ENCODE measurements at regions not wholly inside any gene's neighbourhood (a gene's known extent, or its start where the extent isn't known, plus 50 kb on each side); places are given as distances from the start of the nearest gene placed in this dataset.

- Histone ChIP-seq H3K36me3 (ENCODE audit: control insufficient read depth in 1 of 2, insufficient read depth in 2 of 2, low read length in 2 of 2) (no peaks in the 10 kb centered on the region), H3K9ac (ENCODE audit: low read depth in 1 of 2, low read length in 2 of 2) (no peak overlapping the region)
Observed at GRCh38 chr7:136348542-136349192, 371.5 kb upstream of the MTPN start.

DNA sequence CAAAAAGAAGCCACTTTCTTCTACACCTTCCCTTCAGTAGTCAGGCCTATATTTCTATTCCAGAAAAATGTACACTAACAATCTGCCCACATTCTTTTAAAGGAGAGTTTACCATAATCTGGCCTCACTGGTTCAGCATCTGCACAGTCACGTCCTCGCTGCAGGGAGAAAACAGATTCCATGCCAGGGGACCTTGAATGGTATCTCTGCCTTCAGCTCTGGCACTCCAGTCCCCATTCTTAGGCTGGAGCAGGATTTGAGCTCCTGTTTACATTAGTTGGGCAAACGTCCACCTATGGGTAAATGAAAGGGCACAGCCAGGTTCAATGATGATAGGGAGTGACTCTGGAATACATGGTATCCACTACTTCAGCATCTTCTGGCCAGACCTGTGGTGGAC, 371.0 kb upstream of the MTPN start:
- H3K36me3 ChIP-seq (ENCODE audit: control insufficient read depth in 1 of 2, insufficient read depth in 2 of 2, low read length in 2 of 2): no peaks in the 10 kb centered on the region
- H3K27ac ChIP-seq (ENCODE audit: low read depth, low read length): no peak overlapping the region
- H3K27me3 ChIP-seq (ENCODE audit: control insufficient read depth in 1 of 2, insufficient read depth in 2 of 2, low read length in 2 of 2): no peaks in the 10 kb centered on the region
- H3K4me3 ChIP-seq (ENCODE audit: low read depth in 1 of 2, low read length in 2 of 2): no peak overlapping the region
- H3K9ac ChIP-seq (ENCODE audit: low read depth in 1 of 2, low read length in 2 of 2): no peak overlapping the region
- H3K9me3 ChIP-seq (ENCODE audit: control insufficient read depth in 1 of 2, low read length in 2 of 2): peaks cover 0 to 2% of the 10 kb centered on the region in 2 donors
- no peaks in the 10 kb centered on the region for H3K4me1 ChIP-seq (ENCODE audit: control insufficient read depth in 1 of 2, insufficient read depth in 2 of 2, low read length in 2 of 2)

More at GRCh38 chr7:136348542-136349192, 371.5 kb upstream of the MTPN start:
- no peaks in the 10 kb centered on the region for H3K4me1 ChIP-seq (ENCODE audit: control insufficient read depth in 1 of 2, insufficient read depth in 2 of 2, low read length in 2 of 2)
- H3K9me3 ChIP-seq (ENCODE audit: control insufficient read depth in 1 of 2, low read length in 2 of 2): no peaks in the 10 kb centered on the region
- H3K4me3 ChIP-seq (ENCODE audit: low read depth in 1 of 2, low read length in 2 of 2): no peak overlapping the region
- H3K27me3 ChIP-seq (ENCODE audit: control insufficient read depth in 1 of 2, insufficient read depth in 2 of 2, low read length in 2 of 2): no peaks in the 10 kb centered on the region
- H3K27ac ChIP-seq (ENCODE audit: low read depth, low read length): no peak overlapping the region

GRCh38 chr7:136347488-136347887, 370.3 kb upstream of the MTPN start:
- Histone ChIP-seq H3K9me3 (ENCODE audit: control insufficient read depth in 1 of 2, low read length in 2 of 2) (peaks cover 0 to 3% of the 10 kb centered on the region in 2 donors), H3K4me1 (ENCODE audit: control insufficient read depth in 1 of 2, insufficient read depth in 2 of 2, low read length in 2 of 2) (no peaks in the 10 kb centered on the region), H3K9ac (ENCODE audit: low read depth in 1 of 2, low read length in 2 of 2) (no peak overlapping the region), H3K27me3 (ENCODE audit: control insufficient read depth in 1 of 2, insufficient read depth in 2 of 2, low read length in 2 of 2) (no peaks in the 10 kb centered on the region), H3K4me3 (ENCODE audit: low read depth in 1 of 2, low read length in 2 of 2) (no peak overlapping the region), H3K27ac (ENCODE audit: low read depth, low read length) (no peak overlapping the region), H3K36me3 (ENCODE audit: control insufficient read depth in 1 of 2, insufficient read depth in 2 of 2, low read length in 2 of 2) (no peaks in the 10 kb centered on the region)

DNA sequence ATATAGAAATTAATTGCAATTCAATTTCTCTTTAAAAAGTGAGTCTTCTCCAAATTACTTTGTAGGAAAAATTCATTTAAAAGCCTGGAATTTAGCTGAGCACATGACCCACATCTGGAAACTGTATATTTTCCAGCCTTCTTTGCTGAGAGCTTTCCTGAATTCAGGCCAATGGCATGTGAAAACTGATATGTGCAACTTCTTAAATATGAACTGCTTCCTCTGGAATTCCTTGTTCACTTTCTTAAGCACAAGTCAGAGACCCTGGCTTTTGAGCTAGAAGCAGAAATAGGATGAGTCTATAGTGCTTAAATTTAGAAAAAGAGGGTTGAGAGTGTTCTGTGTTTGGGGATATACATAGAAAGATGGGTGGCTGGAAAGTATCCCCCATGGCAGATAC, 365.1 kb upstream of the MTPN start:
- Histone ChIP-seq H3K4me1 (ENCODE audit: control insufficient read depth in 1 of 2, insufficient read depth in 2 of 2, low read length in 2 of 2) (no peaks in the 10 kb centered on the region), H3K9ac (ENCODE audit: low read depth in 1 of 2, low read length in 2 of 2) (no peak overlapping the region)

GRCh38 chr7:136339464-136339863, 362.3 kb upstream of the MTPN start:
- no peaks in the 10 kb centered on the region for H3K27me3 ChIP-seq (ENCODE audit: control insufficient read depth in 1 of 2, insufficient read depth in 2 of 2, low read length in 2 of 2)
- H3K9ac ChIP-seq (ENCODE audit: low read depth in 1 of 2, low read length in 2 of 2): no peak overlapping the region
- no peaks in the 10 kb centered on the region for H3K36me3 ChIP-seq (ENCODE audit: control insufficient read depth in 1 of 2, insufficient read depth in 2 of 2, low read length in 2 of 2)
- H3K4me3 ChIP-seq (ENCODE audit: low read depth in 1 of 2, low read length in 2 of 2): no peak overlapping the region
- H3K9me3 ChIP-seq (ENCODE audit: control insufficient read depth in 1 of 2, low read length in 2 of 2): peaks cover 0 to 3% of the 10 kb centered on the region in 2 donors
- no peak overlapping the region for H3K27ac ChIP-seq (ENCODE audit: low read depth, low read length)
- H3K4me1 ChIP-seq (ENCODE audit: control insufficient read depth in 1 of 2, insufficient read depth in 2 of 2, low read length in 2 of 2): no peaks in the 10 kb centered on the region

More for the DNA sequence above, 365.1 kb upstream of the MTPN start:
- Histone ChIP-seq H3K4me3 (ENCODE audit: low read depth in 1 of 2, low read length in 2 of 2) (no peak overlapping the region), H3K36me3 (ENCODE audit: control insufficient read depth in 1 of 2, insufficient read depth in 2 of 2, low read length in 2 of 2) (no peaks in the 10 kb centered on the region), H3K27ac (ENCODE audit: low read depth, low read length) (no peak overlapping the region), H3K9me3 (ENCODE audit: control insufficient read depth in 1 of 2, low read length in 2 of 2) (peaks cover 0 to 3% of the 10 kb centered on the region in 2 donors), H3K27me3 (ENCODE audit: control insufficient read depth in 1 of 2, insufficient read depth in 2 of 2, low read length in 2 of 2) (no peaks in the 10 kb centered on the region)

DNA sequence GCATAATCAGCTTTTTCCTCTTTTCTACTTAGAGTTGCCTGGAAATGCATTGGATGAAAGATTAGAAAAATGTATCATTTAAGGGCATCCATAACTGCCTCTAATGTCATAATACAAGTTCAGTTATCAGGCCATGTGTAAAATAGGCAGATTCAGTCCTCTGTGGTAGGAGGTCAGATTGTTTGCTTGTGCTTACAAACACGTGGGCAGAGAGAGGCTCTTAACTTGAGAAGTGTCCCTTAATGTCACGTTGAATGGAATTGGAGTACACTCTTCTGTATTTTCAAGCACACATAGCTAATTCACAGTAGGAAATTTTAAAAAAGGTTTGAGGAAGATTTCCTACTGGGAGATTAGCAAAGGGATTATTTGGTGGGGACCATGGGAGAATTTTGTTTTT, 359.8 kb upstream of the MTPN start:
- H3K27me3 ChIP-seq (ENCODE audit: control insufficient read depth in 1 of 2, insufficient read depth in 2 of 2, low read length in 2 of 2): no peaks in the 10 kb centered on the region
- peaks cover 0 to 2% of the 10 kb centered on the region in 2 donors for H3K9me3 ChIP-seq (ENCODE audit: control insufficient read depth in 1 of 2, low read length in 2 of 2)
- H3K9ac ChIP-seq (ENCODE audit: low read depth in 1 of 2, low read length in 2 of 2): no peak overlapping the region
- H3K36me3 ChIP-seq (ENCODE audit: control insufficient read depth in 1 of 2, insufficient read depth in 2 of 2, low read length in 2 of 2): no peaks in the 10 kb centered on the region
- H3K4me1 ChIP-seq (ENCODE audit: control insufficient read depth in 1 of 2, insufficient read depth in 2 of 2, low read length in 2 of 2): no peaks in the 10 kb centered on the region
- H3K4me3 ChIP-seq (ENCODE audit: low read depth in 1 of 2, low read length in 2 of 2): no peak overlapping the region
- H3K27ac ChIP-seq (ENCODE audit: low read depth, low read length): no peak overlapping the region

- Histone ChIP-seq H3K27ac (ENCODE audit: low read depth, low read length) (no peak overlapping the region), H3K9ac (ENCODE audit: low read depth in 1 of 2, low read length in 2 of 2) (no peak overlapping the region), H3K36me3 (ENCODE audit: control insufficient read depth in 1 of 2, insufficient read depth in 2 of 2, low read length in 2 of 2) (no peaks in the 10 kb centered on the region), H3K4me3 (ENCODE audit: low read depth in 1 of 2, low read length in 2 of 2) (no peak overlapping the region), H3K9me3 (ENCODE audit: control insufficient read depth in 1 of 2, low read length in 2 of 2) (peaks cover 0 to 2% of the 10 kb centered on the region in 2 donors), H3K27me3 (ENCODE audit: control insufficient read depth in 1 of 2, insufficient read depth in 2 of 2, low read length in 2 of 2) (no peaks in the 10 kb centered on the region), H3K4me1 (ENCODE audit: control insufficient read depth in 1 of 2, insufficient read depth in 2 of 2, low read length in 2 of 2) (no peaks in the 10 kb centered on the region)
Observed at GRCh38 chr7:136333636-136334035, 356.5 kb upstream of the MTPN start.

DNA sequence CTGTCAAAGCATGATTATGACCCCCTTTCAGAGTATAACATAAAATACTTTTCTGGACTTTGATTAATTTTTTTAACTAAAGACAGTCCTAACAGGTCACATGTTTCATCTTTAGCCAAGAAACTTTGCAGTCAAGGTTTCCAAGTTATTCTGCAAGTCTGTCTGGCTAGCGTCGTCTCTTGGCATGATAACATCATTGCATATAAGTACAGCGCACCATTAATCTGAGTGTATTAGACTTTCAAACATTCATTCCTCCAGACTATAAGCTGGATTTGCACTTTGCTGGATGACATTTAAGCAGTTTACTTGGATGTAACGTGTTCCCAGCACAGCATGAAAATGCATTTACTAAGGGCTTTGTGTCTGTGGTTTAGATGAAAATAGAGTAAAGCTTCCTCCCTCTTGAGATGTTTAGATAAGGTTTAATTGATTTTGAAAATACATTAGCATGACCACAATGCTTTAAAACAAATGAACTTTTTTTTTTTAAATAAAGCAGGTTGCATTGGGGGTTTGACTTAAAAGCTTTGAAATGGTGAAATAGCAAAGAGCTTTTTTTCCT, 349.0 kb upstream of the MTPN start:
- Histone ChIP-seq H3K9ac (ENCODE audit: low read depth in 1 of 2, low read length in 2 of 2) (no peak overlapping the region), H3K27ac (ENCODE audit: low read depth, low read length) (no peak overlapping the region), H3K9me3 (ENCODE audit: control insufficient read depth in 1 of 2, low read length in 2 of 2) (peaks cover 4 to 5% of the 10 kb centered on the region in 2 donors), H3K4me1 (ENCODE audit: control insufficient read depth in 1 of 2, insufficient read depth in 2 of 2, low read length in 2 of 2) (no peaks in the 10 kb centered on the region), H3K27me3 (ENCODE audit: control insufficient read depth in 1 of 2, insufficient read depth in 2 of 2, low read length in 2 of 2) (no peaks in the 10 kb centered on the region), H3K4me3 (ENCODE audit: low read depth in 1 of 2, low read length in 2 of 2) (no peak overlapping the region), H3K36me3 (ENCODE audit: control insufficient read depth in 1 of 2, insufficient read depth in 2 of 2, low read length in 2 of 2) (no peaks in the 10 kb centered on the region)

DNA sequence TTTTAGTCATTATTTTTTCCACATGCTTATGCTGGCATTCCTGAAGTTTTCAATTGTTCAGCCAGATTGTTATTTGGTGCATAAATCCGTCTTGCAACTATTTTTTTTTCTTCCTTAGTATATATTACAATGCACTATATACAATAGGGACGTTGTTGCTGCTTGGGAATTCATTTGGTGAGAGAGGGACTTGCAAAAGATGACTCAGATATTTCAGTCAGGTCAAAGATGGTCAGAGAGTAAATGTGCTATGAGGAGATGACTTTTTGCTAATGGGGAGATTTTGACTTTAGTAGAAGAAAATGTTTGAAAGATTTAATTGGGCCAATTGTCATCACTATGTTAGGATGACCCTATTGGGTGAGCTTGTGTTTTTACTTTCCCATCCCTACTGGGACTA, 348.4 kb upstream of the MTPN start:
- H3K27ac ChIP-seq (ENCODE audit: low read depth, low read length): no peak overlapping the region
- H3K9me3 ChIP-seq (ENCODE audit: control insufficient read depth in 1 of 2, low read length in 2 of 2): peaks cover 6 to 9% of the 10 kb centered on the region in 2 donors

GRCh38 chr7:136325027-136325426, 347.9 kb upstream of the MTPN start:
- Histone ChIP-seq H3K9me3 (ENCODE audit: control insufficient read depth in 1 of 2, low read length in 2 of 2) (peaks cover 11 to 14% of the 10 kb centered on the region in 2 donors), H3K4me1 (ENCODE audit: control insufficient read depth in 1 of 2, insufficient read depth in 2 of 2, low read length in 2 of 2) (no peaks in the 10 kb centered on the region), H3K4me3 (ENCODE audit: low read depth in 1 of 2, low read length in 2 of 2) (no peak overlapping the region), H3K9ac (ENCODE audit: low read depth in 1 of 2, low read length in 2 of 2) (no peak overlapping the region), H3K36me3 (ENCODE audit: control insufficient read depth in 1 of 2, insufficient read depth in 2 of 2, low read length in 2 of 2) (no peaks in the 10 kb centered on the region), H3K27me3 (ENCODE audit: control insufficient read depth in 1 of 2, insufficient read depth in 2 of 2, low read length in 2 of 2) (no peaks in the 10 kb centered on the region), H3K27ac (ENCODE audit: low read depth, low read length) (no peak overlapping the region)

More for the DNA sequence above, 348.4 kb upstream of the MTPN start:
- no peaks in the 10 kb centered on the region for H3K4me1 ChIP-seq (ENCODE audit: control insufficient read depth in 1 of 2, insufficient read depth in 2 of 2, low read length in 2 of 2)
- no peak overlapping the region for H3K9ac ChIP-seq (ENCODE audit: low read depth in 1 of 2, low read length in 2 of 2)
- H3K36me3 ChIP-seq (ENCODE audit: control insufficient read depth in 1 of 2, insufficient read depth in 2 of 2, low read length in 2 of 2): no peaks in the 10 kb centered on the region
- H3K4me3 ChIP-seq (ENCODE audit: low read depth in 1 of 2, low read length in 2 of 2): no peak overlapping the region
- no peaks in the 10 kb centered on the region for H3K27me3 ChIP-seq (ENCODE audit: control insufficient read depth in 1 of 2, insufficient read depth in 2 of 2, low read length in 2 of 2)
